ENCODE measurements at regions not wholly inside any gene's neighbourhood (a gene's known extent, or its start where the extent isn't known, plus 50 kb on each side); places are given as distances from the start of the nearest gene placed in this dataset.
"Not testable (repeated sequence)": the region's sequence is repeated elsewhere in the genome, so short reads cannot be mapped to it uniquely, and the experiment has no call there.

GRCh38 chr6:15143540-15143939 lies 102.3 kb upstream of the JARID2 start:
- DNase-seq = no peak

GRCh38 chr6:15145821-15146220 lies 100.0 kb upstream of the JARID2 start:
- no peak for DNase-seq

DNA sequence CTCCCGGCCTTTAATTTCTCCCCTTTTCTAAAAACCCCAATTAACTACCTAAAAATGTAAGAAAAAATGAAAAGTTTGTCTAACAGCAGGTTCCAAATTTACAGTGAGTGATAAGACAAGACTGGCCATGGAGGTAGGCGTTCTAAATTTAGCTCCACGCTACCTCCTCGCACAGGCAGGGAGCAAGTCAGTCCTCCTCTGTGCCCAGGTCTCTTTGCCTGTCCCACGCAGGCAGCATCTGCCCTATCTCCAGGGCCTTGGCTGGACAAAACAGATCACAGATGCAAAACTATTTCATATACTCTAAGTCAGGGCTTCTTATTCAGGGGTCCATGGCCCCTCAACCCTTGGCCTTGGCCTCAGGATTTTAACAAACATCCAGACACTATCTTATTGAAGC lies 98.0 kb upstream of the JARID2 start:
- no peak for DNase-seq

DNA sequence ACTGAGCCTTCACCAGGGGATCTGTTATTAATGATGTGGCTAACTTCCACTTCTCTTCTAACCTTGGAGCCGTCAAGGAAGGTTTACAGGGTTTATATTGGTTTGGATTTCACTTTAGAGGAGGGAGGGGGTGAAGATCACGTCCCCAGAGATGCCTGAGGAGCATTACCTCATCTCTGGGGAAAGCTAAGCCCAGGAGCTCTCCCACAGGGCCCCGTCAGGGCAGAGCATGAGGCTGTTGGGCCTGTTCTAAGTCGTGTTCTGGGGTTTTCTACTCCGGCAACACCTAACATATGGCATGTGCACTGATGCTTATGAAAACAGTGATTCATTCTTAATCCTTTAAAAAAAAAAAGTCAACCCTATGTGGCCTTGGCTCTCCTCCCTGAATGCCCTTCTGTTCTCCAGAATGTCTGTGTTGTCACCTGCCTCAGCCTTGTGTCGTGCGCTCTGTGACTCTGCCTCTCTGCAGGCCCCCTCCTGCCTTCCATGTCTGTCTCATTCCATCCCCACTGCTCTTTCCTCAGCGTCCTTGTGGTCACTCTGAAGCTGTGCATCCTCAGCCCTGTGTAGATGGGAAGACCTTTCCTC lies 97.4 kb upstream of the JARID2 start:
- DNase-seq = no peak

GRCh38 chr6:15150207-15150606 lies 95.7 kb upstream of the JARID2 start:
- DNase-seq = no peak

- no peak for DNase-seq
These were observed 93.2 kb upstream of the JARID2 start for GRCh38 chr6:15152700-15153099.

- DNase-seq = no peak
These were observed 92.7 kb upstream of the JARID2 start for GRCh38 chr6:15153191-15153590.

- DNase-seq = no peak
These were observed 88.4 kb upstream of the JARID2 start for GRCh38 chr6:15157479-15157878.

GRCh38 chr6:15158821-15159619 lies 86.8 kb upstream of the JARID2 start:
- no peak for DNase-seq

DNA sequence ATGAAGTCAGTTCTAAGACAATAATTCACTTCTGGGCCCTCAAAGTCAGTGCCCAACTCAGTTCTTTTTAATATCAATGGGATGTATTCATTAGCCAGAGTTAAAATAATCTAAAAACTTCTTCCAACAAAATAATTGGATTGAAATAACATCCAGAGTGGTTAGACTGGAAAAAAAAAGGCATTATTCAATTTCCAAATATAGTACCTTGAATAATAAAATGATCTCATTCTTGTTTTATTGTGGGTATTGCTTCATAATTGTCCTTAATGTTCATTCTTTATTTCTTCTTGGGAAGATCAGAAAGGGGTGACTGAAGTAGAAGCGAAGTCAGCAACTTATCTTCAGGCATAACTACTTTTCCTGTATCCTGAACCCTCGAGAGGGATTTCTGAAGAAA lies 85.1 kb upstream of the JARID2 start:
- DNase-seq = no peak

GRCh38 chr6:15164855-15165254 lies 81.0 kb upstream of the JARID2 start:
- DNase-seq = not testable (repeated sequence)

DNA sequence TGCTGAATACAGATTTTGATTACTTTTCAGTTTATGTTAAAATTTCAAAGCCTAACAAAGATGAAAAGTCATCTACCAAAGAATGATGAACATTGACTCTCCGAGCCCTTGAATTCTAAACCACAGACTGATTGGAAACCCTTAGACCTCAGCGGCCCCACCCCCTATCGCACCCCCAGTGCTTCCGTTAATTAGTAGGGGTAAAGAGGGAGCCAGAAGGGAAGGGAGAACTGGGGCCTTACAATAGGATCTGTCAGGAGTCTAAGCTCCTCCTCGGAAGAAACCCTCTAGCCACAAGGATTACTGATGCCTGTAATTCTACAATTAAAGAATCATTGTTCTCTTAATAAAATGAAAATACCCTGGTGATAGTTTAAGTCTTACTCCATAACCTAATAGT lies 79.7 kb upstream of the JARID2 start:
- no peak for DNase-seq

DNA sequence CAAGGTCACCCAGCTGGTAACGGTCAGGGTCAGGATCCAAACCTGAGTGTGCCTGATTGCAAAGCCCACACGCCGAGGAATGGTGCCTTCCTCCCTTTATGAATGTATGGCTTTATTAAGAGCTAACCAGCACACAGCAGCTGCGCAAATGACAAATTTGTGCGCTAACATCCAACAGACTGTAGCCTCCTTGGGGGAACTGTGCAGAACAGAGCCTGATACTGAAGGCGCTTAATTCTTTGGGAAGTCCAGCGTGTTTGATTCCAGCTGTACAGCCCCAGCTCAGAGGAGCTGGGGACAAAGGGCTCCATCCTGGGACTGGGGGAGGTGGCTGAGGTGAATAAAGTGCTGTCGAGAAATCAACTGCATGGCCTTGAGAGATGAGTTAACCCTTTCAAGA lies 75.7 kb upstream of the JARID2 start:
- no peak for DNase-seq

- DNase-seq = peak; percentile 6
These were observed 74.8 kb upstream of the JARID2 start for GRCh38 chr6:15171026-15171425.

GRCh38 chr6:15176816-15177370 lies 69.0 kb upstream of the JARID2 start:
- DNase-seq = no peak

- peak; percentile 16 for DNase-seq
These were observed 61.9 kb upstream of the JARID2 start for GRCh38 chr6:15183979-15184378.

- DNase-seq = peak; percentile 72
These were observed 61.4 kb upstream of the JARID2 start for GRCh38 chr6:15184441-15184861.

DNA sequence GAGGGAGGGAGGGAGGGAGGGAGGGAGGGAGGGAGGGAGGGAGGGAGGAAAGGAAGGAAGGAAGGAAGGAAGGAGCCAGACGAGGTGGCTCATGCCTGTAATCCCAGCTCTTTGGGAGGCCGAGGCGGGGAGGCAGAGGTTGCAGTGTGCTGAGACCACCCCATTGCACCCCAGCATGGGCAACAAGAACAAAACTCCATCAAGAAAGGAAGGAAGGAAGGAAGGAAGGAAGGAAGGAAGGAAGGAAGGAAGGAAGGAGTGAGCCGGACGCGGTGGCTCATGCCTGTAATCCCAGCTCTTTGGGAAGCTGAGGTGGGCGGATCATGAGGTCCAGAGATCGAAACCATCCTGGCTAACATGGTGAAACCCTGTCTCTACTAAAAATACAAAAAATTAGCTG lies 60.8 kb upstream of the JARID2 start:
- DNase-seq = not testable (repeated sequence)

DNA sequence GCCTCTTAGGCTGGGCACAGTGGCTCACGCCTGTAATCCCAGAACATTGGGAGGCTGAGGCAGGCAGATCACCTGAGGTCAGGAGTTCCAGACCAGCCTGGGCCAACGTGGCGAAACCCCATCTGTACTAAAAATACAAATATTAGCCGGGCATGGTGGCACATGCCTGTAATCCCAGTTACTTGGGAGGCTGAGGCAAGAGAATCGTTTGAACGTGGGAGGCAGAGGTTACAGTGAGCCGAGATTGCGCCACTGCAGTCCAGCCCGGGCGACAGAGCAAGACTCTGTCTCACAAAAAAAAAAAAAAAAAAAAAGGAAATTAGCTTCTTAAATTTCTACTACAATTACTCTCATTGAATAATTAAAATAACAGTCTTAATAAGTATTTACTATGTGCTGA lies 52.4 kb upstream of the JARID2 start:
- DNase-seq = not testable (repeated sequence)

GRCh38 chr6:15194453-15194852 lies 51.4 kb upstream of the JARID2 start:
- DNase-seq = no peak
